GM12875 (cell line): ENCODE measurements at regions not wholly inside any gene's neighbourhood (a gene's known extent, or its start where the extent isn't known, plus 50 kb on each side); places are given as distances from the start of the nearest gene placed in this dataset.

Experiments
- H3K4me3 ChIP-seq: one replicate; pipeline ENCODE4 v1.5.1; 2011; ENCODE audit warnings: low read depth, low read length, control low read depth
- TF ChIP-seq, protein P1 (sequence below): IDR thresholded peaks from 2 replicates; pipeline ENCODE4 v1.5.1; 2011; ENCODE audit warnings: low read depth, mild to moderate bottlenecking, control low read depth, inconsistent platforms, low read length, moderate library complexity, borderline replicate concordance; ENCODE audit not compliant: insufficient read depth

DNA sequence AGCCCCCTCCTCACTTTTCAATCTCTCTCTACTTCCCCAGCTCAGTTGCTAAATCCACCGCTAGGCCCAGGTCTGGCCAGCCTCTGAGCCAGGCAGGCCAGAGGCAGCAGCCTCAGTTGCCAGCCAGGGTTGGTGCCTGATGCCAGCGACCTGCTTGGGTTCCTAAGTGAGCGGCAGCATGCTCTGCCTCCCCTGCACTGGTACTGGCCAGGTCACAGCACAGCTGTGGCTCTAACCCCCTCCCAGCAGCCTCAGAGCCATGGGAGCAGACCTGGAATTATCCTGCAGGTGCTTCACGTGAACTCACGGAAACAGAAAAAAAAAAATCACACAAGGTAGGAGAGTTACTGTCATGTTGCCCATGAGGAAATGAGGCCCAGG is 82.5 kb upstream of the ATF3 start:
- TF ChIP-seq, protein P1, sequence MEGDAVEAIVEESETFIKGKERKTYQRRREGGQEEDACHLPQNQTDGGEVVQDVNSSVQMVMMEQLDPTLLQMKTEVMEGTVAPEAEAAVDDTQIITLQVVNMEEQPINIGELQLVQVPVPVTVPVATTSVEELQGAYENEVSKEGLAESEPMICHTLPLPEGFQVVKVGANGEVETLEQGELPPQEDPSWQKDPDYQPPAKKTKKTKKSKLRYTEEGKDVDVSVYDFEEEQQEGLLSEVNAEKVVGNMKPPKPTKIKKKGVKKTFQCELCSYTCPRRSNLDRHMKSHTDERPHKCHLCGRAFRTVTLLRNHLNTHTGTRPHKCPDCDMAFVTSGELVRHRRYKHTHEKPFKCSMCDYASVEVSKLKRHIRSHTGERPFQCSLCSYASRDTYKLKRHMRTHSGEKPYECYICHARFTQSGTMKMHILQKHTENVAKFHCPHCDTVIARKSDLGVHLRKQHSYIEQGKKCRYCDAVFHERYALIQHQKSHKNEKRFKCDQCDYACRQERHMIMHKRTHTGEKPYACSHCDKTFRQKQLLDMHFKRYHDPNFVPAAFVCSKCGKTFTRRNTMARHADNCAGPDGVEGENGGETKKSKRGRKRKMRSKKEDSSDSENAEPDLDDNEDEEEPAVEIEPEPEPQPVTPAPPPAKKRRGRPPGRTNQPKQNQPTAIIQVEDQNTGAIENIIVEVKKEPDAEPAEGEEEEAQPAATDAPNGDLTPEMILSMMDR: no peak
- no peak overlapping the region for H3K4me3 ChIP-seq

DNA sequence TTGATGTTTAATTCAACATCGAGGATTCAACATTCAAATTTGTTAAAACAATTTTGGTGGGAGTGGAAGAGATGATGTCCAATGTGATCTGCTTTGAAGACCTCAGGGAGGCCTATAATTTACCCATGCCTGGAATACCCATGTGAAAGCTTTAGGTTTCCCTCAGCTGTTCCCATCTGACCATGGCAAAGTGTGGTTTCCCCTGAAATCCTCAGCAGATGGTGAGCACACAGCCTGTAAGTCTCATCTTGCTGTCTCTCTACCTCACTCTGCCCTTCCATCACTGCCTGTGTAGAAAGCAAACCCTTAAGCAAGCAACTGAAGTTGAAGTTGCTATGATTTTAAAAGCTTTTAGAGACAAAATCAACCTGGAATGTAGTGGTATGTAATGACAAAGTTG is 80.1 kb upstream of the ATF3 start:
- TF ChIP-seq, protein P1: no peak
- H3K4me3 ChIP-seq: no peak overlapping the region

DNA sequence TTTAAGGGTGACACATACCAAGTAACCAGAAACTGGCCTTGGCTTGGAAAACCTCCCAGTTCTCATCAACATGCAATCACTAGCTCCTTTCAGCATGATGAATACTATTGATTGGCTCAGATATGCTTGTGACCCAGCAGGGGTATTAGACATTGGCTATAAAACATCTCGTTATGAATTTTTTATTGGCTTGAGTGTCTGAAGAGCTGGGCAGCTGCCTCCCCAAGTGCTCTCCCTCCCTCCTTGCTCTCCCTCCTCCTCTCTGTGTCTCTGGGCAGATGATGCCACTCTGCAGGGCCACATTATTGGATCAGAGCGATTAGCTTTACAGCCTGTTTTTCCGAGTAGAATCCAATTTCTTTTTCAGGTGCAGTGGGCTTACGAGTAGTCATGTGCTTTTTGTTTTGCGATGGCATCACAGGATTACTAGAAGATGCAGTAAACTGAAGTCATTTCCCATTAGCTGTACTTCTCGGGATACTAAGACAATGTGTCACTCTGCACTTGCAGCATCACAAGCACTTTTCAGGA is 79.3 kb upstream of the ATF3 start:
- H3K4me3 ChIP-seq: no peak overlapping the region
- TF ChIP-seq, protein P1: no peak

DNA sequence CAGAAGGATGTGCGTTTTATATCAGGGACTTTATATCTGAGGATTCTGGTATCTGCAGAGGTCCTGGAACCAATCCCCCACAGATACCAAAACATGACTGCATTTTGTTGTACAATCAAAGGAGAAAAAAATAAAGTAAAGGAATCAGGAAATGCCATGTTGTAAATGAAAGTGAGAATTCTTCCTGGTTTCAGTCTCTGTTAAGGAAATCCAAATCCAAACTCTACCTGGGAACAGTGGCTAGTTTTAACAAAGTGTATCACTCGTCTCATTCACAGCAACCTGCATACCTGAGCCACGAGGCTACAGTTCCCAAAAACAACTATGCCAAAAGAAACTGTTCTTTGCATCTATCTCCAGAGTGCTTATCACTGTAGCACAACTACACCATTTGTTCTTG is 77.3 kb upstream of the ATF3 start:
- no peak overlapping the region for H3K4me3 ChIP-seq
- TF ChIP-seq, protein P1: no peak

DNA sequence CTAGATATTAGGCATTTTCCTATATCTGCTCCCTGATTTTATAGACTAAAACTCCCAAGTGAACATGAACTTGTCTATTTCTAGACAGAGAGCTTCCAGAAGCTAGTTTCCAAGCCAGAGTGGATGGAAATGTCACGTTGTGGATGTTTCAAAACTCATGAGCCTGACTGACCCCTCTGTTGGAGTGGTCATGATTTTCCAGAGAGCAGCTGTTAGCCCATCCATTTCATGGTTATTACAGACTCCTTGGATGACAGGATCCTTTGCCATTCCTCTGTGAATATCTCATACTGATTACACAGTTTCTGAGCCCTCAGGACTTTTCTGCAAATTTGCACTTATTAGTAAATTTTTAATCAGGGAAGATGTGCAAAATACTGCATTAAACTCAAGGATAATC is 76.8 kb upstream of the ATF3 start:
- H3K4me3 ChIP-seq: no peak overlapping the region
- TF ChIP-seq, protein P1: no peak

DNA sequence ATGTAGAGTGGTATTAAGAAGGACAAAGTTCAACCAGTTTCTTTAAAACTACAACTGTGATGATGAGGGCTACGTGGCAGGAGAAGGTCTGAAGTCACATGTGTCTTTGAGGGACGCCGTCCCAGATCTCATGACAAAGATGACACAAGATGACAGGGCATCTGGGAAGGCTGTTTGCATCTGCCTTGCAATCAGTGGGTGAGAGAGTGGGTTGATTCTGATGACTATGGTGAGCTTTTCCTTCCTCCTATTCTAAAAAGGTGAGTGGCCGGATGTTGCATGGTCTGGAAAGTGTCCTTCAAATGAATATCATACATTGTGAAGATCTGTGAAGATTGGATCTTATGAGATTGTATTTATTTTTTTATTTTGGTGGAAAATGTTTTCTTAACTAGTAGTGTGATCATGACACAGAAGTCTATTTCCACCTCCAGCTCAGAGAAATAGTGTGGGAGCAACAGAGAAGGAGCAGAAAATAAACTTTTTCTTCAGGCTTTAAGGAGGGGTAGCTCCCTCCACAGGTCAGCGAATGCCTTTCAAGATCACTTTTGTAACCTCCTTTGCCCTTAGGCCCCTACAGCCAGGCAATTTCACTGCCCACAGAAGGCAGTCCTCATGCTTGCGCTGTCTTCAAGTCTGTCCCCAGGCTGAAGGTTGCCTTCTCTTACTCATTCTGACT is 76.0 kb upstream of the ATF3 start:
- no peak overlapping the region for H3K4me3 ChIP-seq
- TF ChIP-seq, protein P1: no peak

DNA sequence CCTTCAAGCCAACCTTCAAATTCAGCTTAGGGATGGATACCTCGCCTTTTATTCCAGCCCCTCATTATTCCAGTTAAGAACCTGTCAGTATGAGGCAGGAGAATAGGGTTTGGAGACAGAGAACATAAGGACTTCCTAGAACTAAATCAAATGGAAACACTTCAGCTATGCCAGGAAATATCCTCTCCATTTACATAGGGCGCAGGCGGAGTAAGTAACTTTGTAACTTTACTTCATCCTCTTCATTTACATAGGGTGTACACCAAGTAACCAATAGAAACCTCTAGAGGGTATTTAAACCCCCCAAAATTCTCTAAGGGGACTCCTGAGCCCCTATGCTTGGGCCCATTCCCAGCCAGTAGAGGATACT is 75.4 kb upstream of the ATF3 start:
- TF ChIP-seq, protein P1: no peak
- H3K4me3 ChIP-seq: no peak overlapping the region
